DMS 273 treated with DMSO at 0.1 percent for 48 hours (cell line): ENCODE measurements at regions not wholly inside any gene's neighbourhood (a gene's known extent, or its start where the extent isn't known, plus 50 kb on each side); places are given as distances from the start of the nearest gene placed in this dataset.
"Not testable (repeated sequence)": the region's sequence is repeated elsewhere in the genome, so short reads cannot be mapped to it uniquely, and the experiment has no call there.

Experiments used
- DNase-seq: peaks from one replicate; lab custom pipeline; 2025; lab: John Stamatoyannopoulos, UW

GRCh38 chr10:91745090-91745831 lies 53.0 kb upstream of the TNKS2 start:
- no peak for DNase-seq

- DNase-seq: no peak
Observed at GRCh38 chr10:91743465-91743864, 54.8 kb upstream of the TNKS2 start.

GRCh38 chr10:91742229-91742628 lies 56.0 kb upstream of the TNKS2 start:
- no peak for DNase-seq

GRCh38 chr10:91741356-91741755 lies 56.9 kb upstream of the TNKS2 start:
- DNase-seq: no peak

GRCh38 chr10:91740353-91740924 lies 57.8 kb upstream of the TNKS2 start:
- DNase-seq: no peak

GRCh38 chr10:91732265-91732664 lies 66.0 kb upstream of the TNKS2 start:
- not testable (repeated sequence) for DNase-seq

GRCh38 chr10:91729339-91729738 lies 68.9 kb upstream of the TNKS2 start:
- DNase-seq: not testable (repeated sequence)

- no peak for DNase-seq
Observed at GRCh38 chr10:91726355-91726754, 71.9 kb upstream of the TNKS2 start.

- DNase-seq: no peak
Observed at GRCh38 chr10:91724933-91725332, 73.3 kb upstream of the TNKS2 start.

GRCh38 chr10:91713461-91714072 lies 80.7 kb upstream of the PPP1R3C start:
- no peak for DNase-seq

- DNase-seq: no peak
Observed at GRCh38 chr10:91711885-91712680, 79.2 kb upstream of the PPP1R3C start.

GRCh38 chr10:91709394-91709798 lies 76.5 kb upstream of the PPP1R3C start:
- DNase-seq: no peak

GRCh38 chr10:91708174-91708861 lies 75.4 kb upstream of the PPP1R3C start:
- peak; percentile 3 for DNase-seq

- no peak for DNase-seq
Observed at GRCh38 chr10:91707236-91707635, 74.4 kb upstream of the PPP1R3C start.

GRCh38 chr10:91705948-91706670 lies 73.2 kb upstream of the PPP1R3C start:
- no peak for DNase-seq

- DNase-seq: no peak
Observed at GRCh38 chr10:91702620-91703019, 69.7 kb upstream of the PPP1R3C start.

GRCh38 chr10:91700788-91701444 lies 68.0 kb upstream of the PPP1R3C start:
- DNase-seq: no peak

GRCh38 chr10:91700273-91700672 lies 67.4 kb upstream of the PPP1R3C start:
- no peak for DNase-seq

GRCh38 chr10:91698258-91698657 lies 65.4 kb upstream of the PPP1R3C start:
- DNase-seq: no peak

GRCh38 chr10:91694170-91694794 lies 61.4 kb upstream of the PPP1R3C start:
- no peak for DNase-seq
